HG02798 (cell line): ENCODE measurements at regions not wholly inside any gene's neighbourhood (a gene's known extent, or its start where the extent isn't known, plus 50 kb on each side); places are given as distances from the start of the nearest gene placed in this dataset.

Experiments used
- ATAC-seq: cut with Tn5 transposase; IDR thresholded peaks from one replicate; pipeline ENCODE4 v1.9.1; 2021; ENCODE audit warnings: mild to moderate bottlenecking; ENCODE audit not compliant: unreplicated experiment, poor library complexity

- no peak for ATAC-seq
Measured at GRCh38 chr3:124584552-124585391, 145.5 kb upstream of the UMPS start.

- no peak for ATAC-seq
Measured at GRCh38 chr3:124586126-124587052, 143.9 kb upstream of the UMPS start.

GRCh38 chr3:124587053-124587408 lies 143.2 kb upstream of the UMPS start:
- ATAC-seq = no peak

GRCh38 chr3:124588036-124588435 lies 142.2 kb upstream of the UMPS start:
- ATAC-seq = no peak

- no peak for ATAC-seq
Measured at GRCh38 chr3:124588794-124589193, 141.5 kb upstream of the UMPS start.

- no peak for ATAC-seq
Measured at GRCh38 chr3:124591699-124592098, 138.6 kb upstream of the UMPS start.

GRCh38 chr3:124592658-124593441 lies 137.4 kb upstream of the UMPS start:
- peak; percentile 74 for ATAC-seq

- ATAC-seq = no peak
Measured at GRCh38 chr3:124593442-124593829, 136.8 kb upstream of the UMPS start.

GRCh38 chr3:124594581-124594980 lies 135.7 kb upstream of the UMPS start:
- ATAC-seq = no peak

- no peak for ATAC-seq
Measured at GRCh38 chr3:124597273-124597672, 133.0 kb upstream of the UMPS start.

- ATAC-seq = no peak
Measured at GRCh38 chr3:124597979-124598378, 132.3 kb upstream of the UMPS start.

GRCh38 chr3:124599147-124599765 lies 131.0 kb upstream of the UMPS start:
- no peak for ATAC-seq

GRCh38 chr3:124599779-124600693 lies 130.2 kb upstream of the UMPS start:
- no peak for ATAC-seq

GRCh38 chr3:124600765-124601164 lies 129.5 kb upstream of the UMPS start:
- no peak for ATAC-seq

- ATAC-seq = no peak
Measured at GRCh38 chr3:124601190-124601589, 129.1 kb upstream of the UMPS start.

- no peak for ATAC-seq
Measured at GRCh38 chr3:124602980-124603627, 127.1 kb upstream of the UMPS start.

GRCh38 chr3:124605781-124606579 lies 124.3 kb upstream of the UMPS start:
- ATAC-seq = no peak

- ATAC-seq = no peak
Measured at GRCh38 chr3:124607163-124607562, 123.1 kb upstream of the UMPS start.
